ENCODE measurements at regions not wholly inside any gene's neighbourhood (a gene's known extent, or its start where the extent isn't known, plus 50 kb on each side); places are given as distances from the start of the nearest gene placed in this dataset.

DNA sequence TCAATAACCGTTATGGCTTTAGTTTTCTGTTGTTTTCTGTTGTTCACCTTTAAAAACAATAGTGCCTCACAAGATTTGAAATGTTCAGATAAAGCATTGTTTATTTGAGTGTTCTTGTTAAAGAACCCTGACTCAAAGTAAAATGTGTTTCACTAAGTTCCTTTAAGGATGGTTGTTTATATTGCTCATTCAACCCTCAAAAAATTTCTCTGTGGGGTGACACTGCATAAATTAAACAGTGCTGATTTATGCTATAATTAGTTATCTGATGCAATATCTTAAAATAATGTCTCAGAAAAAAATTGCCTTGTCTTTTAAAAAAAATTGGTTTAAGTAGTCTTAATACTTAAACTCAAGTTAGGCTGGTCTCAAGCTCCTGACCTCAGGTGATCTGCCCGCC is 775.1 kb downstream of the FLRT2 start:
- no peak for TF ChIP-seq POLR2A (IDR thresholded peaks at IDR 0.05)
- TF ChIP-seq, protein P1, sequence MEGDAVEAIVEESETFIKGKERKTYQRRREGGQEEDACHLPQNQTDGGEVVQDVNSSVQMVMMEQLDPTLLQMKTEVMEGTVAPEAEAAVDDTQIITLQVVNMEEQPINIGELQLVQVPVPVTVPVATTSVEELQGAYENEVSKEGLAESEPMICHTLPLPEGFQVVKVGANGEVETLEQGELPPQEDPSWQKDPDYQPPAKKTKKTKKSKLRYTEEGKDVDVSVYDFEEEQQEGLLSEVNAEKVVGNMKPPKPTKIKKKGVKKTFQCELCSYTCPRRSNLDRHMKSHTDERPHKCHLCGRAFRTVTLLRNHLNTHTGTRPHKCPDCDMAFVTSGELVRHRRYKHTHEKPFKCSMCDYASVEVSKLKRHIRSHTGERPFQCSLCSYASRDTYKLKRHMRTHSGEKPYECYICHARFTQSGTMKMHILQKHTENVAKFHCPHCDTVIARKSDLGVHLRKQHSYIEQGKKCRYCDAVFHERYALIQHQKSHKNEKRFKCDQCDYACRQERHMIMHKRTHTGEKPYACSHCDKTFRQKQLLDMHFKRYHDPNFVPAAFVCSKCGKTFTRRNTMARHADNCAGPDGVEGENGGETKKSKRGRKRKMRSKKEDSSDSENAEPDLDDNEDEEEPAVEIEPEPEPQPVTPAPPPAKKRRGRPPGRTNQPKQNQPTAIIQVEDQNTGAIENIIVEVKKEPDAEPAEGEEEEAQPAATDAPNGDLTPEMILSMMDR (IDR thresholded peaks at IDR 0.05), result no peak

All from thyroid gland (tissue), 4 donors.